ENCODE measurements at regions not wholly inside any gene's neighbourhood (a gene's known extent, or its start where the extent isn't known, plus 50 kb on each side); places are given as distances from the start of the nearest gene placed in this dataset.

DNA sequence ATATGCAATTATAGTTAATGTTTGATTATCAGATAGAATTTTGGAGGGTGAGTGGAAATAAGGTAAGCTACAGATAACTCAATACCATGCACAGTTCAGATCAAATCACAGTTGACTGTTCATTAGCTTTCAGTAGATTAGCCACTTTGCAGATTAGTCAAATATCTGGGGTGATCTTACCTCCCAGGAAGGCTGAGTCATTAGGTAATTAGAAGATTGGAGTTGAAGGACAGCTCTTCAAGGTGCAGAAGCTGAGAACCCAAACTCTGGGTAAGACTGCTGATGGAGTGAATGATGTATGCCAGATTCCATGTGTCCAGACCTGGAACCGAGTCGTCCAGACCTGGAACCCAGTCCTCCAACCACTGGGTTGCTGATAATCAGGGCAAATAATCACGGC lies 262.8 kb upstream of the UBE2E3 start:
- peaks cover 0 to 4% (median 0%) of the 10 kb centered on the region in 4 donors for H3K9me3 ChIP-seq
- 71 to 81% (median 76%) methylated on average over 3 of the region's 3 CpGs for WGBS, 5 donors
- no peaks in the 10 kb centered on the region for H3K27me3 ChIP-seq
- no peak for DNase-seq
- no peak overlapping the region for H3K4me3 ChIP-seq
- H3K36me3 ChIP-seq, result no peaks in the 10 kb centered on the region
- H3K4me1 ChIP-seq, result no peaks in the 10 kb centered on the region
- TF ChIP-seq POLR2AphosphoS5 (IDR thresholded peaks at IDR 0.05) (no peak), EP300 (IDR thresholded peaks at IDR 0.05) (no peak), POLR2A (IDR thresholded peaks at IDR 0.05) (no peak)
- TF ChIP-seq, protein P1, sequence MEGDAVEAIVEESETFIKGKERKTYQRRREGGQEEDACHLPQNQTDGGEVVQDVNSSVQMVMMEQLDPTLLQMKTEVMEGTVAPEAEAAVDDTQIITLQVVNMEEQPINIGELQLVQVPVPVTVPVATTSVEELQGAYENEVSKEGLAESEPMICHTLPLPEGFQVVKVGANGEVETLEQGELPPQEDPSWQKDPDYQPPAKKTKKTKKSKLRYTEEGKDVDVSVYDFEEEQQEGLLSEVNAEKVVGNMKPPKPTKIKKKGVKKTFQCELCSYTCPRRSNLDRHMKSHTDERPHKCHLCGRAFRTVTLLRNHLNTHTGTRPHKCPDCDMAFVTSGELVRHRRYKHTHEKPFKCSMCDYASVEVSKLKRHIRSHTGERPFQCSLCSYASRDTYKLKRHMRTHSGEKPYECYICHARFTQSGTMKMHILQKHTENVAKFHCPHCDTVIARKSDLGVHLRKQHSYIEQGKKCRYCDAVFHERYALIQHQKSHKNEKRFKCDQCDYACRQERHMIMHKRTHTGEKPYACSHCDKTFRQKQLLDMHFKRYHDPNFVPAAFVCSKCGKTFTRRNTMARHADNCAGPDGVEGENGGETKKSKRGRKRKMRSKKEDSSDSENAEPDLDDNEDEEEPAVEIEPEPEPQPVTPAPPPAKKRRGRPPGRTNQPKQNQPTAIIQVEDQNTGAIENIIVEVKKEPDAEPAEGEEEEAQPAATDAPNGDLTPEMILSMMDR (IDR thresholded peaks at IDR 0.05), result no peak
- H3K27ac ChIP-seq, result no peak overlapping the region
- intact Hi-C loops (cut with DNase I; ENCODE audit: low total_unique reads), result no loop called here

DNA sequence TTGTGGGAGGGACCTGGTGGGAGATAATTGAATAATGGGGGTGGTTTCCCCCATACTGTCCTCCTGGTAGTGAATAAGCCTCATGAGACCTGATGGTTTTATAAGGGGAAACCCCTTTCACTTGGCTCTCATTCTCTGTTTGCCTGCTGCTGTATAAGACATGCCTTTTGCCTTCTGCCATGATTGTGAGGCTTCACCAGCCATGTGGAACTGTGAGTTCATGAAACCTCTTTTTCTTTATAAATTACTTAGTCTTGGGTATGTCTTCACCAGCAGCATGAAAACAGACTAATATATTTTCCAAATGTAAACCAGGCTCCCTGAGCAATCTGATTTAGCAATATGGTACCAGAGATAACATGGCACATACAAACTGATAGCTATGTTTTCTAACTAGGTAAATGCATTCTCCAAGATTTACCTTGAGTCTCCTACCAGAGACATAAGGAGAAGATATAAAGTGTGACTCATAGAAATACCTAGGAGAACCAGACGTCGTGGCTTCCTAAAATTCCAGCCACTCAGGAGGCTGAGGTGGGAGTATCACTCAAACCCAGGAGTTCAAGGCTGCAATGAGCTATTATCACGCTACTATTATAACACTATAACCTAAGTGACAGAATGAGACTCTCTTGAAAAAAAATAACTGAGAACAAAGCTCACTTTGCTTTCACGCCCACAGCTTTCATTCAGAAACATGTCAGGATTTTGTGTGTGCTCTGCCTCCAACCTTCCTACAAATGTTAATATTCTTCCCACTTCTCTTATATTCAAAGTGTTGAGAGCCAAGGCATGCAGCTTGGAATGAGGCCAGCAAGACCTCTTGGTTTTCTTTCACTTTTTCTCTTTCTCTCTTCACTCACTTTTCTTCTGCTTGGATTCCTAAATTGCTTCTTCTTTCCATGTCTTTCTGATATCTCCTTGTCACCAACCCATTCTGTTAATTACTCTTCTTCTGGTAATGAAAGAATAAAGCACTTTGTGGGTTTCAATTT lies 263.9 kb upstream of the UBE2E3 start:
- Histone ChIP-seq H3K4me3 (no peak overlapping the region), H3K27ac (no peak overlapping the region), H3K9me3 (peaks cover 0 to 4% (median 0%) of the 10 kb centered on the region in 4 donors), H3K4me1 (no peaks in the 10 kb centered on the region), H3K27me3 (no peaks in the 10 kb centered on the region), H3K36me3 (no peaks in the 10 kb centered on the region)
- 79 to 89% (median 87%) methylated on average over 4 of the region's 4 CpGs for WGBS, 5 donors
- TF ChIP-seq POLR2A (IDR thresholded peaks at IDR 0.05) (no peak), POLR2AphosphoS5 (IDR thresholded peaks at IDR 0.05) (no peak), EP300 (IDR thresholded peaks at IDR 0.05) (no peak)
- DNase-seq, result no peak
- intact Hi-C loops (cut with DNase I; ENCODE audit: low total_unique reads), result no loop called here

DNA sequence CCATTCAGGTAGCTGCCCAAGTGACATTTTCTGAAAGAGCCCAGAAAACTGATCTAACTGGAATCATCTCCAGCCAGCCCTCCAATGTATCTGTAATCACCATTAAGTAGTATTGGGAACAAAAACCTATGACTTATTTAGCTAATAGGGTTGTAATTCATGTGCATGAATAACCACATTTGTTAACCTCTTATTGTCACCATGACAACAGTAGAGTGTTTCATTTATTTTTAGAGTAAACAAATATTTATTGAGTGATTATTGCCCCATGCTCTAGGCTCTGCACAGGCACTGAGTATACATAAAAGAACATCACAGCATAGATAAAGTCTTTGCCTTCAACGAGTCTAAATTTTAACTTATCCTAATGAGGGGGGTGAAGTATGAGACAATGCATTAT lies 265.4 kb upstream of the UBE2E3 start:
- Histone ChIP-seq H3K4me3 (no peak overlapping the region), H3K36me3 (no peaks in the 10 kb centered on the region), H3K4me1 (no peaks in the 10 kb centered on the region), H3K27ac (no peak overlapping the region), H3K9me3 (peaks cover 0 to 4% (median 0%) of the 10 kb centered on the region in 4 donors), H3K27me3 (no peaks in the 10 kb centered on the region)
- 17 to 42% (median 26%) methylated on average over 1 of the region's 1 CpG for WGBS, 5 donors
- intact Hi-C loops (cut with DNase I; ENCODE audit: low total_unique reads), result no loop called here
- TF ChIP-seq, protein P1 (IDR thresholded peaks at IDR 0.05), result no peak
- TF ChIP-seq EP300 (IDR thresholded peaks at IDR 0.05), result no peak
- no peak for TF ChIP-seq POLR2A (IDR thresholded peaks at IDR 0.05)
- no peak for TF ChIP-seq POLR2AphosphoS5 (IDR thresholded peaks at IDR 0.05)
- DNase-seq, result no peak

DNA sequence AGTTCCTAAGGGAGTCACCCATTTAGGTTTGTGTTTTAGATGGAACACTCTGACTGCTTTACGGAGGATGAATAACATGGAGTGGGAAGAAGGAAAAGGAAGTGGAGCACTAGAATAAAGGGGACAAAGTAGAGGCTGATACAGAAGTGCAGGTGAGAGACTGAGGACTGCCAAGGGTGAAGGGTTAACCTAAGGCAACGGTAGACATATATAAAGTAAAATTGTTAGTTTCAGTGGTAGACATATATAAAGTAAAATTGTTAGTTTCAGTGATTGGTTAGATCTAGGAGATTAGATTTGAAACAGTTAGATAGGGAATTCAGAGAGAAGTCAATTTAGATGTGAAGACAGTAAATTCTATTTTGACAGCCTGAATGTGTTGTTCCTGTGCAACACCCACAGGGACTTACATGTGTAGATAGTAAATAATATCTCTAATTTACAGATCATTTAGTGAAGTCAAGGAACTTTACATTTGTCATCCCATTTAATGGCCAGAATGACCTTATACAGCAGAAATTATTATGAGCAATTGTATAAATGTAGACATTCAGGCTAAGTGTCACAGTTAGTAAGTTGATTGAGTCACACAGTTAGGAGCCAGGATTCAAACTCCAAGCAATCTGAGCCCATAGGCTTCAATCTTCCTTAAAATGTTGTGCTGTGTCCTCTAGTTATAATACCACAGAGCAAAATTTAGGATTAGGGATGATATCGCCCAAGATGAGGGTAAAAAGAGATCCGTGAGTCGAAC lies 270.8 kb upstream of the UBE2E3 start:
- Histone ChIP-seq H3K4me1 (no peaks in the 10 kb centered on the region), H3K9me3 (peaks cover 0 to 4% (median 0%) of the 10 kb centered on the region in 4 donors), H3K4me3 (no peak overlapping the region), H3K27ac (no peak overlapping the region), H3K36me3 (no peaks in the 10 kb centered on the region), H3K27me3 (no peaks in the 10 kb centered on the region)
- TF ChIP-seq POLR2AphosphoS5 (IDR thresholded peaks at IDR 0.05) (no peak), EP300 (IDR thresholded peaks at IDR 0.05) (no peak), POLR2A (IDR thresholded peaks at IDR 0.05) (no peak)
- TF ChIP-seq, protein P1 (IDR thresholded peaks at IDR 0.05), result no peak
- no peak for DNase-seq
- WGBS, 5 donors, result 92 to 96% (median 94%) methylated on average over 5 of the region's 5 CpGs
- intact Hi-C loops (cut with DNase I; ENCODE audit: low total_unique reads), result no loop called here
